ENCODE measurements at regions not wholly inside any gene's neighbourhood (a gene's known extent, or its start where the extent isn't known, plus 50 kb on each side); places are given as distances from the start of the nearest gene placed in this dataset.

DNA sequence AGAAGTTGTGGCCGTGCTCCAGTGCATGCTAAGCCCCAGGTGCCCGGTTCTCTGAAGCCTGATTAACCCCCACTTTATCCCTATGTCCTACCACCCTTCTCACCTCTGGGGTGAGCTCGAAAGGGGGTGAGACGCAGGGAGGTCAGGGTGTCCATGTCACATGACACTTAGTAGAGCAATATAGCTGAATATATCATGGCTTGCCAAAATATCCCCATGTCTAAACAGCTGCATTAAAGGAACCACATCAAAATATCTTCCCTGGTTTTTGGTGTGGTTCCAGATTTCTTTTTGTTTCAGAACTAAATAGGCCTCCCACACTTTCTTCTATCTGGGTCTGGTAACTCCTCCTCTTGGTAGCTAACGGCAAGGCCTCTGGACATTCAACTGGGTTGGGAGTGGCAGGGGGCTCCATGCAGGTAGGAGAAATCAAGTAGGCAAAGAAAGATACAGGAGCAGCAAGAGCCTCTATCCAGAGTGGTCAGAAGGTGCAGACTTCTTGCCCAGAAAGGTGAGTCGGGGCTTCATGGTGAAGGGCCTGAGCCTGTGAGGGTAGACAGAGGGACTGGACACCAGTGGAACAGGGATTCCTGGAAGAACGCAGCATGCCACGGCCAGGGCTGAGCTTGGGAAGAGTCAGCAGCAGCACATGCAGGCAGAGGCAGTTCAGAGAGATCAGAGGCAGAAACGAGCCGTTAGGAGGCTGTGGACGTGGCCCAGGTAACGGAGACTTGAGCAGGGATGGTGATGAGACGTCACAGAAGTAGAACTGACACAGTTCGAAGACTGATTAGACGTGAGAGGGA, 202.8 kb upstream of the DIO3 start:
- Histone ChIP-seq H3K27me3 (ENCODE audit: control insufficient read depth, insufficient read depth, low read length) (no peaks in the 10 kb centered on the region; the same call in 1 of the 2 replicates), H3K27ac (ENCODE audit: insufficient read depth, low read length) (no peak overlapping the region), H2AK9ac (replicated peaks; ENCODE audit: low read depth, low read length, poor library complexity) (no peak overlapping the region), H2BK15ac (ENCODE audit: low read depth, low read length) (no peak overlapping the region), H3K14ac (replicated peaks; ENCODE audit: low read depth, low read length) (no peak overlapping the region), H3K56ac (ENCODE audit: extremely low read depth, insufficient read depth, low read length) (no peak overlapping the region), H3K23ac (ENCODE audit: low read depth, low read length) (no peak overlapping the region), H2AFZ (replicated peaks; ENCODE audit: low read length, poor library complexity) (no peak overlapping the region), H2BK5ac (ENCODE audit: low read depth, low read length, poor library complexity, severe bottlenecking) (no peak overlapping the region), H3K36me3 (ENCODE audit: control insufficient read depth, insufficient read depth, low read length) (no peaks in the 10 kb centered on the region), H3K4me1 (ENCODE audit: control insufficient read depth, insufficient read depth, low read length) (peaks cover 4% of the 10 kb centered on the region; the same call in 1 of the 2 replicates), H3K9ac (ENCODE audit: low read depth, low read length) (no peak overlapping the region), H3K4me3 (ENCODE audit: insufficient read depth, low read depth, low read length) (no peak overlapping the region), H3K18ac (ENCODE audit: low read depth, low read length) (no peak overlapping the region), H4K5ac (ENCODE audit: low read depth, low read length) (no peak overlapping the region), H2BK120ac (ENCODE audit: low read depth, low read length) (no peak overlapping the region), H4K20me1 (ENCODE audit: insufficient read depth, low read length) (no peaks in the 10 kb centered on the region), H2AK5ac (ENCODE audit: low read depth, low read length) (no peak overlapping the region), H4K8ac (ENCODE audit: low read depth in 2 of 2, low read length in 2 of 2) (no peak overlapping the region), H3K4me2 (ENCODE audit: low read depth, low read length) (no peak overlapping the region), H3K4ac (ENCODE audit: low read depth, low read length) (no peak overlapping the region), H2BK20ac (ENCODE audit: low read depth, low read length) (no peak overlapping the region), H3K9me1 (ENCODE audit: insufficient read depth, low read length) (no peaks in the 10 kb centered on the region), H3K79me1 (ENCODE audit: low read depth in 1 of 2, low read length in 2 of 2) (no peaks in the 10 kb centered on the region), H3K9me3 (ENCODE audit: control insufficient read depth, insufficient read depth, low read length) (peaks cover 15% of the 10 kb centered on the region), H4K91ac (ENCODE audit: insufficient read depth, low read depth, low read length) (no peak overlapping the region)
- dilution Hi-C loops (cut with HindIII; ENCODE audit: low sequenced_read_pairs, unreplicated experiment) (no loop called here), intact Hi-C loops (cut with micrococcal nuclease) (no loop called here), in situ Hi-C loops (cut with MboI; ENCODE audit: low sequenced_read_pairs) (no loop called here)
- DNase-seq, result no peak
- no TSS peak for BruUV-seq (replicated peaks)
- CTCF ChIA-PET, result no interaction called here
- ATAC-seq (ENCODE audit: low read depth), result no peak
- POLR2A ChIA-PET (ENCODE audit: unreplicated experiment), result no interaction called here
- TF ChIP-seq NFE2L2 (IDR thresholded peaks at IDR 0.05; ENCODE audit: low read depth, low read length), result no peak
- TF ChIP-seq SMC3 (IDR thresholded peaks at IDR 0.05; ENCODE audit: low read depth, low read length), result no peak
- no peak for TF ChIP-seq MAZ (IDR thresholded peaks at IDR 0.05; ENCODE audit: borderline replicate concordance, low read depth, low read length)
- no peak for TF ChIP-seq CEBPB (IDR thresholded peaks at IDR 0.05; ENCODE audit: low read depth, low read length)
- no peak for TF ChIP-seq RAD21 (IDR thresholded peaks at IDR 0.05; ENCODE audit: low read length)
- TF ChIP-seq CHD1 (IDR thresholded peaks at IDR 0.05; ENCODE audit: low read depth, low read length), result no peak
- TF ChIP-seq, protein P1, sequence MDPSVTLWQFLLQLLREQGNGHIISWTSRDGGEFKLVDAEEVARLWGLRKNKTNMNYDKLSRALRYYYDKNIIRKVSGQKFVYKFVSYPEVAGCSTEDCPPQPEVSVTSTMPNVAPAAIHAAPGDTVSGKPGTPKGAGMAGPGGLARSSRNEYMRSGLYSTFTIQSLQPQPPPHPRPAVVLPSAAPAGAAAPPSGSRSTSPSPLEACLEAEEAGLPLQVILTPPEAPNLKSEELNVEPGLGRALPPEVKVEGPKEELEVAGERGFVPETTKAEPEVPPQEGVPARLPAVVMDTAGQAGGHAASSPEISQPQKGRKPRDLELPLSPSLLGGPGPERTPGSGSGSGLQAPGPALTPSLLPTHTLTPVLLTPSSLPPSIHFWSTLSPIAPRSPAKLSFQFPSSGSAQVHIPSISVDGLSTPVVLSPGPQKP (IDR thresholded peaks at IDR 0.05; ENCODE audit: borderline replicate concordance, low read depth, low read length), result no peak
- TF ChIP-seq POLR2A (IDR thresholded peaks at IDR 0.05; ENCODE audit: low read depth, low read length), result no peak
- TF ChIP-seq RCOR1 (IDR thresholded peaks at IDR 0.05; ENCODE audit: insufficient replicate concordance, low read length), result no peak
- no peak for TF ChIP-seq RFX5 (IDR thresholded peaks at IDR 0.05; ENCODE audit: low read depth, low read length)
- TF ChIP-seq, protein P2, sequence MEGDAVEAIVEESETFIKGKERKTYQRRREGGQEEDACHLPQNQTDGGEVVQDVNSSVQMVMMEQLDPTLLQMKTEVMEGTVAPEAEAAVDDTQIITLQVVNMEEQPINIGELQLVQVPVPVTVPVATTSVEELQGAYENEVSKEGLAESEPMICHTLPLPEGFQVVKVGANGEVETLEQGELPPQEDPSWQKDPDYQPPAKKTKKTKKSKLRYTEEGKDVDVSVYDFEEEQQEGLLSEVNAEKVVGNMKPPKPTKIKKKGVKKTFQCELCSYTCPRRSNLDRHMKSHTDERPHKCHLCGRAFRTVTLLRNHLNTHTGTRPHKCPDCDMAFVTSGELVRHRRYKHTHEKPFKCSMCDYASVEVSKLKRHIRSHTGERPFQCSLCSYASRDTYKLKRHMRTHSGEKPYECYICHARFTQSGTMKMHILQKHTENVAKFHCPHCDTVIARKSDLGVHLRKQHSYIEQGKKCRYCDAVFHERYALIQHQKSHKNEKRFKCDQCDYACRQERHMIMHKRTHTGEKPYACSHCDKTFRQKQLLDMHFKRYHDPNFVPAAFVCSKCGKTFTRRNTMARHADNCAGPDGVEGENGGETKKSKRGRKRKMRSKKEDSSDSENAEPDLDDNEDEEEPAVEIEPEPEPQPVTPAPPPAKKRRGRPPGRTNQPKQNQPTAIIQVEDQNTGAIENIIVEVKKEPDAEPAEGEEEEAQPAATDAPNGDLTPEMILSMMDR (conservative IDR thresholded peaks at IDR 0.05; ENCODE audit: low read depth, low read length), result no peak
- TF ChIP-seq MAFK (IDR thresholded peaks at IDR 0.05; ENCODE audit: low read depth, low read length), result no peak
- TF ChIP-seq FOS (IDR thresholded peaks at IDR 0.05; ENCODE audit: low read depth, low read length), result no peak
- TF ChIP-seq, protein P3, sequence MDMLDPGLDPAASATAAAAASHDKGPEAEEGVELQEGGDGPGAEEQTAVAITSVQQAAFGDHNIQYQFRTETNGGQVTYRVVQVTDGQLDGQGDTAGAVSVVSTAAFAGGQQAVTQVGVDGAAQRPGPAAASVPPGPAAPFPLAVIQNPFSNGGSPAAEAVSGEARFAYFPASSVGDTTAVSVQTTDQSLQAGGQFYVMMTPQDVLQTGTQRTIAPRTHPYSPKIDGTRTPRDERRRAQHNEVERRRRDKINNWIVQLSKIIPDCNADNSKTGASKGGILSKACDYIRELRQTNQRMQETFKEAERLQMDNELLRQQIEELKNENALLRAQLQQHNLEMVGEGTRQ (IDR thresholded peaks at IDR 0.05; ENCODE audit: low read depth, low read length), result no peak
- TF ChIP-seq BHLHE40 (IDR thresholded peaks at IDR 0.05; ENCODE audit: low read depth, low read length), result no peak
- WGBS, 2 experiments (ENCODE audit: extremely low coverage in 2 of 2, insufficient read length in 1 of 2), result 77% methylated on average over 9 of the region's 15 CpGs; no CpG with 5 or more reads in 1 of the 2 experiments
